Esophagus mucosa (tissue), 1 donor: ENCODE measurements at regions not wholly inside any gene's neighbourhood (a gene's known extent, or its start where the extent isn't known, plus 50 kb on each side); places are given as distances from the start of the nearest gene placed in this dataset.
A peak's percentile ranks its signal among the peaks of the same experiment; 100 is the strongest.

Experiments
- ATAC-seq: fragments of 200-7000 bp; cut with Tn5 transposase; one replicate; pipeline ENCODE4 v1.9.1; 2020
- donor health status: DM: yes; HTN: yes; CAD: no.

- no peak for ATAC-seq
Measured at GRCh38 chr1:87196110-87196827, 132.4 kb upstream of the LMO4 start.

- no peak for ATAC-seq
Measured at GRCh38 chr1:87197156-87197555, 131.5 kb upstream of the LMO4 start.

DNA sequence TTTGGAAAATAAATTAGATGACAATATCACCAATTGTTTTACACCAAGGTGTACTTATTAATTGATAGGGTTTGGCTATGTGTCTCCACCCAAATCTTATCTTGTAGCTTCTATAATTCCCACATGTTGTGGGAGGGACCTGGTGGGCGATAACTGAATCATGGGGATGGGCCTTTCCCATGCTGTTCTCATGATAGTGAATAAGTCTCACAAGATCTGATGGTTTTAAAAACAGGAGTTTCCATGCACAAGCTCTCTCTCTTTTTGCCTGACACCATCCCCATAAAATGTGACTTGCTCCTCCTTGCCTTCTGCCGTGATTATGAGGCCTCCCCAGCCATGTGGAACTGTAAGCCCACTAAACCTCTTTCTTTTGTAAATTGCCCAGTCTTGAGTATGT lies 131.0 kb upstream of the LMO4 start:
- ATAC-seq: no peak

- ATAC-seq: peak; percentile 85
Measured at GRCh38 chr1:87200875-87201638, 127.6 kb upstream of the LMO4 start.

DNA sequence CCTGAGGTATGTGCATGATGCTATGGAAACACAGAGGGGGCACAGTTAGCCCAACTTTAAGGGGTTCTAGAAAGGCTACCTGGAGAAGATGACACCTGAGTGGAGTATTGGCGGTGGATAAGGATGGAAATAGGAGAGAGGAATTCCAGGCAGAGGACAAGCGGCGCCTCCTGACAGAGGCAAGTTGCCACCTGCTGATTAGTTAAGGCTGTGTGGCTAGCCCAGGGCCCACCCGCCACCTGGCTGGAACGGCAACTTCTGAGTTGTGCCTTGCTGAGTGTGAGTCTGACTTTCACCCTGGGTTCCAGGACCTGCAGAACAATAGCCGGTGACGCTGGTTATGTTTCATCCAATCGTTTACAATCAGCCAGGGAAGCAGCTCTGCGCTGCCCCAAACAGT lies 126.9 kb upstream of the LMO4 start:
- ATAC-seq: no peak

GRCh38 chr1:87202451-87202850 lies 126.2 kb upstream of the LMO4 start:
- no peak for ATAC-seq

DNA sequence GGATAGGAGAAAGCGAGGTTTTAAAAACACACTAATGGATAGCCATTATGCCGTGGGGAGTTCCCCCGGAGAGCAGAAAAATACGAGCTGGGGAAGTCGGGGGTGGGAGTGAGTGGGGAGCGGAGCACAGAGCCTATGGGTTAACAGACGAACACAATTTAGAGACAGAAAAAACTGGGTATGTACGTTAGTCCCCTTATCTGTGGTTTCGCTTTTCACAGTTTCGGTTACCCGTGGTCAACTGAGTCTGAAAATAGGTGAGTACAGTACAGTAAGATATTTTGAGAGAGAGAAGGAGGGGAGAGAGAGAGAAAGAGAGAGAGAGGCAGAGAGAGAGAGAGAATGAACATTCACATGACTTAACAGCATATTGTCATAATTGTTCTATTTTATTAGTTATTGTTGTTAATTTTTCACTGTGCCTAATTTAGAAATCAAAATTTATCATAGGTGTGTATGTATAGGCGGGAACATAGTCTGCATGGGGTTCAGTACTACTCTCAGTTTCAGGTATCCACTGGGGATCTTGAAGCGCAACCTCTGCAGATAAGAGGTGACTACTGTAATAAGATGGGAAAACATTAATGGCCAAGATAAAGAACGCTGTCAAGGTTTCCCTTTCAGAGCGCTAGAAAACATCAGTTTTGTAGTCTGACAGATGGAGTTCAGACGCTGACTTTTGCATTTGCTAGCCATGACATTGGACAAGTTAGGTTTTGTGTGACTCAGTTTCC lies 125.6 kb upstream of the LMO4 start:
- ATAC-seq: no peak

- no peak for ATAC-seq
Measured at GRCh38 chr1:87203904-87204303, 124.8 kb upstream of the LMO4 start.

DNA sequence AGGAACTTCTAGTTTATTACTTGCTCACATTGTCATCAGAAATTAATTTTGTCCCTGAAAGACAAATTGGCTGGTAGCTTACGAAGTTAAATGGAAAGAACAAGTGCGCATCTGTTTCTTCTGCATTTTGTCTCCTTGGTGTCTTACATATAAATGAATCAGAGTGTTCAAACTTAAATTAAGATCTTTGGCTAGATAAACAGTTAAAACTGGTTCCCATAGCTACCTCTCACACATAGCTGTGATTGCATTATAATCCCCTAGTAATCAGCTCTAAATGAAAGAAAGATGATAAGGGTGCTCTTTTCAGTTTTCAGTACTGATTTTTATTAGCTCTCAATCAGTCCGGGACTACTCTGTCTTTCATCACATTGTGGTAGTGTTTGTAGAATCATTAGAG lies 124.2 kb upstream of the LMO4 start:
- ATAC-seq: no peak

DNA sequence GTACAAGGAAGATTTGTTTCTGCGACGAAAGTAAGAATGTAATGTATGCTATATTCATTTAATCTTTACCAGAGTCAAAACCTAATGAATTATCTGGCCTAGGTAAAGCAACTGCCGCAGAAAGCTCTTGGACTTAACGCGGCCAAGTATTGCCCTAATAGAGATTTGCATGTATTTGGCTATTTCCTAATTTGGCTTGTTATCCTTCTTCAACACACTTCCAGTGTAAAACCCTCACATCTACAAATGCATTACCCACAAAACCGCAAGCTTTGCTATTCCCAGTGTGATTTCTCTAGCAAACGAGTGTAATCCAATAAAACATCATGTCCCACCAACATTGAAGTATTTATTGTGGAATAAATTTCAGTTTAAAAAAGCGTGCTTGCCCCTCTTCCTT lies 123.8 kb upstream of the LMO4 start:
- no peak for ATAC-seq

GRCh38 chr1:87206044-87206831 lies 122.4 kb upstream of the LMO4 start:
- ATAC-seq: no peak

DNA sequence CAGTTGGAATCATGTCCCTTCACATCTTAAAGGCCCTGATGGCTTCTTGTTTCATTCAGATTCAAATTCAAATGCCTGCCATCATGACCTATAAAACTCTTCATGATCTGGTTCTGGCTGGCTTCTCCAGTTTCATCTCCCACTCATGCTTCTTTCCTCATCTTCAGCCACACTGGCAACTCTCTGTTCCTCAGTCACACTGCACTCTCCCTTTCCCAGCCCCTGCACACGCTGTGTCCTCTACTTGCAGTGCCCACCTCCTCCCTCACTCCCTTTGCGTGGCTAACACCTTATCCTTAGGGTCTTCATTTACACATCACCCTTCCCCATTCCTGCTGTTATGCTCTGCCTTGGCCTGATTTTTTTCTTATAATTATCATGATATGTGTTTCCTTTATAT lies 120.6 kb upstream of the LMO4 start:
- no peak for ATAC-seq

DNA sequence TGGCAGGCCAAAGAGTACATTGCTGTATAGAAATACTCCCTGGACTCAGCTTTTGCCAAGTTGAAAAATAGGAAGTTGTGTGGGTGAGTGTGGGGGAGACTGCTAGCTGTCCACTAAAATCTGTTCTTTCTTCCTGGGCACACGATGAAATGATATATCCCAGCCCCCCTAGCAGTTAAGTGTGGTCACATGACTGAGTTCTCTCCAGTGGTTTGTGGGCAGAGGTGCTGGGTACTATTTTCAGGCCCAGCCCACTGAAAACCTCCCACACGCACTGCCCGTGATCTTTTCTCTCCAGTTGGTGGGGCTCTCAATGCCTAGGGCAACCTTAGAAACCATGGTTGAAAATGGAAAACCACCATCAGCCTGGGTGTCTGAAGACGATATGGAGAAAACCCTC lies 119.7 kb upstream of the LMO4 start:
- ATAC-seq: no peak

DNA sequence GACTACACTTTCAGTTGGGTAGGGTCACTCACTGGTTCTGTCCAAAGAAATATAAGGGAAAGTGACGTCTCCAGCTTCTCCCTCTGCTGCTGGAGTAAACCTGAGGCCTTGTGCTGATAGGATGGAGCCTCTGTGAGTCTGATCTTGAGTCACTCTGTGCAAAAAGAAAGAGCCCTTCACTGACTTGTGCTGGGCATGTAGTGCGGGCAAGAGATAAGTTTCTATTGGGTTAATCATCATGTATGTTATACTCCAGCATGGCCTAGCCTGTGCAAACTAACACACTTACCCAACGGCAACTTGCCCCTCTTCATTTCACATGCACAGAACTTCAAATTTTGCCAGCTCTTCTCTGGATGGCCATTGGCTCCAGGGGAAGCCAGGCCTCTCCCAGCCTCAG lies 118.5 kb upstream of the LMO4 start:
- ATAC-seq: no peak

GRCh38 chr1:87212431-87213134 lies 116.1 kb upstream of the LMO4 start:
- ATAC-seq: no peak

DNA sequence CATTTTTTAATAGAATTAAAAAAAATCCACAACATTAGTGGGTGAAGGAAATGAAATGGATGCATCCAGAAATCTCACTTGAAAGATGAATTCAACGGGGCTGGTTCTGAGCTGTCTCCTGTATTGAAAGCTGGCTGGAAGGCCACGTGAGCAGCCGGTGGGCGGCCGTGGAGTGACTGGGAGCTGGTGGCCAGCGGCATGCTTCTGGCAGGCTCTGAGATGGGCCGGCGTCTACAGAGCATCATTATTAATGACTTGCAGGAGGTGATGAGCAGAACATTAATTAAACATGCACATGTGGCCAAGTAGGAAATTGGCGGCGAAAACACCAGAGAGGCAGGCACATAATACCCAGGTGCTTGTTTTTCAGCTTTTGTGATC lies 115.6 kb upstream of the LMO4 start:
- no peak for ATAC-seq

GRCh38 chr1:87215592-87215991 lies 113.1 kb upstream of the LMO4 start:
- ATAC-seq: no peak

GRCh38 chr1:87218618-87219017 lies 110.1 kb upstream of the LMO4 start:
- no peak for ATAC-seq

GRCh38 chr1:87219141-87219540 lies 109.5 kb upstream of the LMO4 start:
- no peak for ATAC-seq

GRCh38 chr1:87219626-87220025 lies 109.1 kb upstream of the LMO4 start:
- no peak for ATAC-seq

- ATAC-seq: no peak
Measured at GRCh38 chr1:87220993-87221392, 107.7 kb upstream of the LMO4 start.

GRCh38 chr1:87224201-87224600 lies 104.5 kb upstream of the LMO4 start:
- peak; percentile 90 for ATAC-seq
